Brain pericyte (primary cell): ENCODE measurements at regions not wholly inside any gene's neighbourhood (a gene's known extent, or its start where the extent isn't known, plus 50 kb on each side); places are given as distances from the start of the nearest gene placed in this dataset.
A peak's percentile ranks its signal among the peaks of the same experiment; 100 is the strongest.
"Not testable (repeated sequence)": the region's sequence is repeated elsewhere in the genome, so short reads cannot be mapped to it uniquely, and the experiment has no call there.

Experiments
- DNase-seq: peaks from one replicate; pipeline ENCODE4 v3.0.0-alpha.2; 2012; ENCODE audit warnings: low read depth, low spot score

DNA sequence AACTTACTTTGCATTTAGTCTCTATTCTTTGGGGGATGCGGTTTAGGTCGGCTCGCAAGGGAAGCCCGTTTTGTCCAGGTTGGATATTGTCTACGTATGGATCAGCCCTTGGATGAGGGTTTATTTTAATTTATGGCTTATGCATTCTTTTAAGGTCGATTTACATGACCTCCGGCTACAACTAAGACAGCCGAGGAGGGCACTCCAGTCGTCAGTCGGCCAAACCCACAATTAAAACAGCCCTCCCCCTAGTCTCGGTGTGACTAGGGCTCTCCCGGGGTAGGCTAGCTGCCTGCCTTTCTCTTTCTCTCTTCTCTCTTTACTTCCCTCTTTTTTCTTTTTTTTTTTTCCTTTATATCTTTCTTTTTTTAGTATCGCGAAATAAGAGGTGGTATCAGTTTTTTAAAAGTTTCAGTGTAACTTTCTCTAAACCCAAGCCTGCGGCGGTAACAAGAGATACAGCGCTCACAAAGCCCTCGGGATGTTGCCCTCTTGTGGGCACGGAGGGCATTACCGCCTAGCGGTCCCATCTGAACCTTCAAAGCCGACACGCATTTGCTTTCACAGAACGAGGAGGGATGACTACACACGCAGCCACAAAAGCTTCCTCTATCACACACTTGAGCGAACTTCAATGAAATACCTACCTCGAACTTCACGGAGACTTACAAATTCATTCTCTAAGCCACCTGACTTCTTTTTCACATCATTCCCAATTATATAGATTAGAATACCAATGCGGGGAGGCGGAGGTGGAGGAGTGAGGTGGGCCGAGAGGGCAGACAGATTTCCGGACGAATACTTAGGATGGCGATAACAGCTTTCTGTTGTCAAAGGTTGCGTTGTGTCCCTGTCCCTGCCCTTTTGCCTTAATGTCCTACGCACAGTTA, 132.3 kb upstream of the C11orf58 start:
- peak; percentile 76 for DNase-seq

DNA sequence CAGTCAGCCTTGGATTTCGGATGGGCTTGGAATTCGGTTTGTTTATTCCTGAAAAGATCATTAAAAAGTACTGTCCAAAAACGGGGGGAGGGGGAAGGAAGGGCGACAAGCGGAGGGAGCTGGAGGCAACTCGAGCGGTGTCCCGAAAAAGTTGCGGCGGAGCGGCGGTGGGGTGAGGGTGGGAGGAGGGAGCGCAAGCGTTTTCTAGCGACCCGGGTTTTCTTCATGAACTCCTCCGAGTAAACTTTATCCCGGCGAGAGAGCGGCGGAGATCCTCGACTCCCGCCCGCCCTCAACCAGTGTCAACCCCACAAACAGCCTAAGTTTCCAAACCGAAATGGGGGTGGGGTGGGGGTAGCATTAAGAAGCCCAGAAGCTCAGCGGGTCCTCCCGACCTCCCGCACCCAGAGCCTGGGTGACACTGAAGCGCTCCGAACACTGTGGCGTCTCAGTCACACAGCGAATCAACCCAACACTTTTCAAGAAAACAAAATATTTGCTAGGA, 133.0 kb upstream of the C11orf58 start:
- no peak for DNase-seq

DNA sequence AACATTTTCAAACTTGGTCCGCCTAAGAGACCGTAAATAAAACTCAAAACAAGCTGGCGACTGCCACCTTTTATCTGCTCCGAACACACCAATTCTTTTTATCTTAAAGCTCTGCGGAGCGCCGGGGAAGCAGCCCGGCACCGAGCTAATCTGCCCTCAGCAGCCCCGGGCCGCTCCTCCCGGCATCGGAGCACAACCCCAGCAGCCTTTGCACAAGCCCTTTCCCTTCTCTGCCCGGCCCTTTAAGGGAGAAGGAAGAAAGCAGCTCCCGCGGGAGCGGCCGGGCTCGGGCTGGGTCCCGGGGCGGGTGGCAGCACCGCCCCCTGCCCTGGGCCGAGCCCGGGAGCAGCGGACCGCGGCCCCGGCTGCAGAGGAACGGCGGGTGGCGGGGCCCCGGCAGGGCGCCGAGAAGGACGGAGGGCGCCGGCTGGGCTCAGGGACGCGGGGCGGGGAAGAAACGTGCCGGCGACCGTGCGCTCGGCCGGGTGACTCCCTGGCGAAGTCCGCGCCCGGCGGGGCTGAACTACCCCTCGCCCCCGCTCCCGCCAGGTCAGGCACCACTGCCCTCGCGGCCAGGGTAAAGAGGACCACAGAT, 133.6 kb upstream of the C11orf58 start:
- no peak for DNase-seq

DNA sequence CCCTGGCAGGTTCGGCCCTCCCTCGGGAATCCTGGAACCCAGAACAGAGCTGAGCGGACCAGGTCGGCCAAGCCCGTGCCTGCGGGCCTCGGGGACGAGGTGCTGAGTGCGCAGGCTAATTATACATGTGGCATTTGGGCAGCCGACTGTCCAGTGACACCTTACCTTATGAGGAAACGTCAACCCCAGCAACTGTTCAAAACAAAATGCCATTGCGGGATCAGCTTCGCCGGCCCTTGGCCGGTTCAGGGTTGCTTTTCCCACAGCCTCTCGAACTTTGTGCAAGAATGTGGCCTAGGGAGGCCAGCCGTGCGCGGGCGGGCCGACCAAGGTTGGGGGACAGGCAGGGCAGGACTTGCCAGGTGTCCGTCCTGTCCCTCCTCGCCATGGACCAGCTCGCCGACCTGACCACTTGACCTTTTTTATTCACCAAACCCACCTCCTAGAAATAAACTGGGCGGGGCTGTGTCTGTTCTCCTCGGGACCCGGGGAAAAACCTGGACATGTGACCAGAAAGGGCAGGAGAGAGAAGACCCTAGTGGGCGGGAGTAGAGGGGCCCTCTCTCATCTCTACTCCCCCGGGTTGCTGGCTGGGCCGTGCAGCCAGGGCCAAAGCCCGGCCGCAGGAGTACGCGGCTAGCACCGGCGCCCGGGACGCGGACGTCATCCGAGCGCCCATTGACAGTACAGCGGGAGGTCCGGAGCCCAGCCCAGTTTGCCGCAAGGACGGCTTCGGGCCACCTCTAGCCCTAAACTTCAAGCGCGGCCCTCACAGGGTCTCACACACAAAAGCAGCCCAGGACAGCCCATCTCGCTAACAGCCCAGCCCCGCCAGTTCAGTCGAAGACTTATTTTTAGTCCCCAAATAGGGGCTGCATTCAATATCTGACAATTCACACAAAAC, 134.3 kb upstream of the C11orf58 start:
- no peak for DNase-seq

DNA sequence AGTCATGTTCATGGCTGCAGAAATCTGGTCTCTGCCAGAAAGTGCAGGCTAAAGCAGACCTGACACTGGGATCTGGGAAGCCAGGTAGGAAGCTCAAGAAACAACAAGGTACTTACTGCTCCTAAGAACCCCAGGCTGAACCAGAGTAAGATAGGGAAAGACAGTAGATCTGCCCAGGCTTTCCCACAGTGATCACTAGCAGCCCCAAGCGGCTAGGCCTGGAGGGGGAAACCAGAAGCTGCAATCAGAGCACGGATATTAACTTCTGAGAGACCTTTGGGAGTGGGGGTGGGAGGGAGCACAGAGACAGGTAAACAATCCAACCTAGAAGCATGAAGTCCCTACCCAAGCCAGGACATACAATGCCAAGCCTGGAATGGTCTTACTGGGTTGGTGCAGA, 135.2 kb upstream of the C11orf58 start:
- no peak for DNase-seq

DNA sequence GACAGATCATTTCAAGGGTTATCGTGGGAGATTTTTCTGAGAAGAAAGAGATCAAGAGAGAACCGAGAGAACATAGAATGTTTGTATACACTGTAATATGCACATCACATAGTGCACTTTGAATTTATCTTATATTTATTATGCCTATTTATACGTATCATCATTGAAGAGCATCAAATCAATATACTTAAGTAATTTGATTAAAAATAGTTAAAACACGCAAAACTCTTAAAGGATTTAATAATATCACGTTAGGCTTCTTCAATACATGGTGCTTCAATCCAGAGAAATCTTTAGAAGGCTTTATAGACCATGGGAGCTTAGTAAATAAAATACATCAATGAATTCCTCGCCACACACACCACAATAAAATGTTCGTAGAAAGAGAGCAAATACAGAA, 139.5 kb upstream of the C11orf58 start:
- no peak for DNase-seq

DNA sequence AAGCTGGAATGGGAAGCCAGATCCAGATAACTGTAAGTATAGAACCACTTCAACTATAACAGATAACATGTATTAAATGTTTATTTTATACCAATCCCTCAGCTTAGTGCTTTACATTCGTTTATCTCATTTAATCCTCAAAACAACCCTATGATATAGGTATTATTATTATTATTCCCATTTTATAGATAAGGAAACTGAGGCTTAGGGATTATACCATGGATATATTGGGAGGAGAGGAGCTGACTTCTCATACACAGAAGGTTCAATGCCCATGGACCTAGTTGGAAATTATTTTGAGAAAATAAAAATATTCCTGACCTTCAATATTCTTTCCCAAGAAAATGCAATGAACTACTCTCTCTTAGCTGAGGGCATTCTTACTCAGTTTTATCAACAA, 140.4 kb upstream of the C11orf58 start:
- no peak for DNase-seq

DNA sequence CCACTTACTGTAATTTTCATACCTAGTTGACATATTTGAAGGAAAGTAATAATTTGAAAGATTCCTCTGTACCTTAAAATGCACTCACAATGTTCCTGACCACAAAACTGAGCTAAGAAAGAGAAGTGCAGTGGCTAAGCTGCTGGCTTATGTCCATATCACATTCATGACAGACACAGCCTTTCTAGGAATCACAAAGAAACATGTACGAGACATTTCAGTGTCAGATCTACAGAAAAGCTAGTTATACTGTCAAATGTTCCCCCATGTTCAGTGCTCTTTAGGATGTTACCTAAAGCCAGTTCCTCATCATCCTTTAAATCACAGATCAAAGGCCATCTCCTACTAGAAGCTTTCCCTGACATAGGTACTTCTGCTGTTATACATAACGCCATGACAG, 142.2 kb upstream of the C11orf58 start:
- no peak for DNase-seq

DNA sequence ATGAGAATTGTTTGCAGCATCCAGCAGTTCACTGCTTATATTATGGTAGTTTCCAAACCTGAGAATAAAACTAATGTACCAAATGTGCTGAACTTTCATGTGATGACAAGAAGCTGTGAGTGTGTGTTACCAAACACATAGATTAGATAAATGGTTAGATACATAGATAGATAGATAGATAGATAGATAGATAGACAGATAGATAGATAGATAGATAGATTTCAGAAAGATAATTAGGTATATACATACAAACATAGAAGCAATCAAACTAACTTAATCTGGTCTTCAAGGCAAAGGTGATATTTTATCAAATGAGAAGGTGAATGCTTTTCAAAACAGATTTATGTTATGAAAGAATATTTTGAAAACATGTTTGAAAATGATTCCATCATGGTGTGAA, 147.3 kb upstream of the C11orf58 start:
- DNase-seq, result no peak

DNA sequence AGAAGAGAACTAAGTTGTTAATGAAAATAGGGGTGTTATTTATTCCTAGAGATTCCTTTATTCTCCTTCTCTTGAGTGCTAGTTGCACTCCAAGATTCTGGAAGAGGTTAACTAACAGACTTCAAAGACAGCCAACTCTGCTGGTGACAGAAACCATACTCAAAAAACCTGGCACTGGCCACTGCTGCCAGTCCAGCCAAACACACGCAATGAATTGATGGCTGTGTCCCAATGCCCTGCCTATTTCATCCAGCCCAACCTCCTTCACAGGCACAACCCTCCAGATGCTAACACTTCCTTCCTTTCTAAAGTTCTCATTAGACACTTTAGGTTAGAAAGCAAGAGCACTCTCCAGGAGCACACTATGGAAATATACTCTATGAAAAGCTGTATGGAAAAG, 150.8 kb upstream of the C11orf58 start:
- DNase-seq, result no peak

DNA sequence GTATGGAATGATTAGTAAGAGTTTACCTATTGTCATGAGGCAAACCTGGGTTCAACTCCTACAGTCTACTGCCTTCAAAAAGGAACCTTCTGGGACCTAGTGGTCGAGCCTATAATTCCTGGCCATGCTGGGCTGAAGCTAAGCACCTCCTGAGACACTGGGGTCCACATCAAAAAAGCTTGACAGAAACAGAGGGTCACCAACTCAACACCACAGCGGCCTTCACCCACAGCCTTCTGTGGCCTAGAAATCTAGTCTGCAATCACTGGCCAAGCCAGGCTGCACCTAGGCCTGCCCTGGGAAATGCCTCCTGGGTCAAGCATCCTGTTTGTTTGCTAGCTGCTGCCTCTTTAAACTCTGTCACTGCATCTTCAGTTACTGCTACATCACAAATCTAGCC, 153.9 kb upstream of the C11orf58 start:
- no peak for DNase-seq

DNA sequence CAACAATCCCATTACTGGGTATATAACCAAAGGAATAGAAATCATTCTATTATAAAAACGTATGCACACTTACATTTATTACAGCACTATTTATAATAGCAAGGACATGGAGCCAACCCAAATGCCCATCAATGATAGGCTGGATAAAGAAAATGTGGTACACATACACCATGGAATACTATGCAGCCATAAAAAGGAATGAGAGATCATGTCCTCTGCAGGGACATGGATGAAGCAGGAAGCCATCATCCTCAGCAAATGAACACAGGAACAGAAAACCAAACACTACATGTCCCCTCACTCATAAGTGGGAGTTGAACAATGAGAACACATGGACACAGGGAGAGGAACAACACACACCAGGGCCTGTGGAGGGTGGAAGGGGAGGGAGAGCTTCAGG, 157.4 kb upstream of the C11orf58 start:
- DNase-seq, result not testable (repeated sequence)

DNA sequence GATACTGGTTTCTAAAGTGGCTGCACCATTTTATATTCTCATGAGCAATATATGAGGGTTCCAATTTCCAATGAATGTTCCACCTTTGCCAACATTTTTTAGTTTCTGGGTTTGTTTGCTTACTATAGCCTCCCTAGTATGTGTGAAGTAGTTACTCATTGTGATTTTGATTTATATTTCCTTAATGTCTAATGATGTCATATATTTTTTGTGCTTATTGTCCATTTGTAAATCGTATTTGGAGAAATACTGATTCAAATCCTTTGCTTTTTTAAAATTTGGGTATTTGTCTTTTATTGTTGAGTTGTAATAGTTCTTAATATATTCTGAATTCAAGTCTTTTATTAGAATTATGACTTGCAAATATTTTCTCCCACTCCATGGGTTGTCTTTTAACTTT, 161.0 kb upstream of the C11orf58 start:
- no peak for DNase-seq

DNA sequence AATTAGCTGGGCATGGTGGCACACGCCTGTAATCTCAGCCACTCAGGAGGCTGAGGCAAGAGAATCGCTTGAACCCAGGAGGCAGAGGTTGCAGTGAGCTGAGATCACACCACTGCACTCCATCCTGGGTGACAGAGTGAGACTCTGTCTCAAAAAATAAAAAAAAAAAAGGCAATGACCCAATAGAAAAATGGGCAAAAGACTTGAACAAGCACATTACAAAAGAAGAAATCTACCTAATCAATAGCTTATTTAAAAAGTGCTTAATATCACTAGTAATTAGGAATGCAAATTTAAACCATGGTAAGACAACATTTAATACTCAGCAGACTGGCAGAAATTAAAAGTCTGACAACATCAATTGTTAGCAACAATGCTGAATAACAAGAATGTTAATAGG, 163.6 kb upstream of the C11orf58 start:
- not testable (repeated sequence) for DNase-seq

DNA sequence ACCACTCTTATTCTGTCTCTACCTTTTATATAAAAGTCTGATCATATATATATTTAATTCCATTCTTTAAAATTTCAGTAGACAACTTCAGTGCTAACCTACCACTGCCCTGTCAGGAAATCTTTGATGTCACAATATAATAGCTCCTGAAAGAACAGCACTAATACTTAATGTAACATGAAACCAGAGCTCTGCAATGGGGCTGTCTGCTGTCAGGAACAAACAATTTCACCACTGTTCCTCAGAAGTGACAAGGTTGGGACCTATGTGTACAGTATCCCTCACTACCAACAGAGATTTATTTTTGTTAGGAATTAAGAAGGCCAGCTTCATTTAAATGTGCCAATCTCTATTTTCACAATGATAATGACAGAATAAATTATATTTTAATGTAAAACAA, 165.5 kb upstream of the C11orf58 start:
- no peak for DNase-seq

DNA sequence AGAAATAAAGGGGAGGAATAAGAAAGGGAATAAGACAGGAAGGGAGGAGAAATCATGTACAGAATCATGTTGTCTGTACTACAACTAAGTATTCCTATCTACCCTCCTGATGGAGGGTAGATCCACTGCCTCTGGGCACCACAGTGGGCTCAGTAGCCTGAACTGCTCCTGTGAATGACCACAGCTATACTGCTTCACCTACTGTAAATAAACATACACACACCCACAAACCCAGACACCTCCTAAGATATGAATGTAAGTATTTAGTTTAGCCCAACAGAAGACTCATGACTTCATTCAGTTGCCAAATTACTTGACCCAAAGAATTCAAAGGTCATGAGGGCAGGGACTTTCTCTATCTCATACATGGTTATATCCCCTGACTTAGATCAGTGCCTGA, 177.3 kb upstream of the C11orf58 start:
- no peak for DNase-seq

DNA sequence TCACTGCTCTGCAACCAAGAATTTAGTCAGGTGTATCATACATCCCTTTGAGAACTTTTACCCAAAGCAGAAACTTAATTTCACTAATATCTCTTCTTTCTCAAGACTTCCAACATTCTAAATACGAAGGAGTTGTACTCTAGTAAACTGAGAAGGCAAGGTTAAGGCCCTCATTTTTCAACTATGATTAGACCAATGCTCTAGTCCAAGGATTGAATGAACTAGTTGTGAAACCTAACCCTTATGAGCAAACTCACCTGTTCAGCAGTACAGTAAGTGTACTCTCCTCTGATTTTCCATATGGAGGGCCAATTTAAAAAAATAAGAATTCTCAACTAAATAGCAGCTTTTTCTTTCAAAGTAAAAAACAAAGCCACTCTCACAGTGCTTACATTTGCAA, 180.0 kb upstream of the C11orf58 start:
- DNase-seq, result no peak

DNA sequence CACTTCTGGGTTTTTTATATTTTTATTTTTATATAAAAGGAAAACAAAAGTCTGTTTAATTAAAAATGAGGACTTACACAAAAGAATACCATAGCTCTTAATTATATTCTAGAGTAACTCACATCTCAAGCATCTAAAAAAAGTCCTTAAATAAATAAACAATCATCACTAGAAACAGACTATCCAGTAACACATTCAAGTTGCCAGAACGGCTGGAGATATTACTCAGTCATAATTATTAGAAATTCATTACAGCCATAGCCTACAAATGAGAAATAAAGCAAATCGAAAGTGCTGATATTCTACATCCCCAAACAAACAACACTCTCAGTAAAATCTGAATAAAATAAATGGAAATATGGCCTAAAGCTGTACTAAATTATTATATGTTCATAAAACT, 182.5 kb upstream of the C11orf58 start:
- no peak for DNase-seq

DNA sequence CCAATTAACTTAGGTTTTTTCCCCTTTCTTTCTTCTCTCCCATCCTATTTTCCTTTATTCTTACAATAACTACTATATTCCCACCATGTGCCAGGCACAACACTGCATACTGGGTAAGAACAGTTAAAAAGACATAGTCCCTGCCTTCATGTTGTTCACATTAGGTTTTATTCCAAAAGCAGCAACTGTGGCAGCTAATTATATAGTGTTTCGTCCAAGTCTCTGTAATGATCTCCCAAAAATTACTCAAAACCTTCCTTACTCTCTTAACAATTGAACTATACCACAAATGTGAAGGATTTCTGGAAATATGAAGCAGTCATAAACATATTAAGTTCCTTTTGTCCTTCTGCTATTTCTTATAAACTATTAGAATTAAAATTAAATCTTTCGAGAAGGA, 184.1 kb upstream of the C11orf58 start:
- DNase-seq, result no peak

DNA sequence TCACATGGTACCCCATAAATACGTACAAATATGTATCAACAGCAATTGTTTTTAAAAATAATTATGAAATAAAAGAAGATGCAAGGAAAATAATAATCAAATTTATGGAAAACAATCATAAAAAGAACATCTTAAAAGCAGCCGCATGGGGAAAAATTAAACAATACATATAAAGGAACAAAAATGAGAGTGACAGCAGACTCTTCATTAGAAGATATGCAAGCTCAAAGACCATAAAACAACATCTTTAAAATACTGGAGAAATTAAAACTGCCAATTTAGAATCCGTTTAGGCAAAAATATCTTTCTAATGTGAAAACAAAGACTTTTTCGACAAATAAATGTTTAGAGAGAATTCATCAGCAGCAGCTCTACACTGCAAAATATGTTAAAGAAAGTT, 190.6 kb upstream of the C11orf58 start:
- DNase-seq, result no peak

DNA sequence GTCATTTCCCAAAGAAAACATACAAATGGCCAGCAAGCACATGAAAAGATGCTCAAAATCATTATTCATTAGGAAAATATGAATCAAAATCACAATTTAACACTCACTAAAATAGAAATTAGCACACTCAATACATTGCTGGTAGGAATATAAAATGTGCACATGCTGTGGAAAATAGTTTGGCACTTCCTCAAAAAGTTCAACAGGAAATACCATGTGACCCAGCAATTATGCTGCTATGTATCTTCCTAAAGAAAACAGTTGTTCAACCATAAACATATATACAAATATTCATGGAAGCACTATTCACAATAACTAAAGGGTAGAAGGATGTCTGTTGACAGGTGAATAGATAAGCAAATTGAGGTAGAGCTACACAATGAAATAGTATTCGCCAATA, 187.3 kb upstream of the SOX6 start:
- no peak for DNase-seq

DNA sequence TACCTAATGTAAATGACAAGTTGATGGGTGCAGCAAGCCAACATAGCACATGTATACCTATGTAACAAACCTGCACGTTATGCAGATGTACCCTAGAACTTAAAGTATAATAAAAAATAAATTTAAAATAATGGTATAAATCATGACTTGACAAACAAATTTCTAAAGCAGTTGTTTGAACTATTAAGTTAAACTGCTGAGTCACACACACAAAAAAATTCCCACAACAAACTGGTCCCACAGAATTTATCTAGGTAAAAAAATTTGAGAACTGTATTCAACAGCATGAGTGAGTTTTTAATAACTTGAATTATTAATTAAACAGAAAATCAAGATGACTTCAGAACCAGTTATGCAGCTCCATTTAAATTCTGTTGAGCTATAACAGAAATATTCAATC, 186.0 kb upstream of the SOX6 start:
- no peak for DNase-seq
